ENCODE measurements at regions not wholly inside any gene's neighbourhood (a gene's known extent, or its start where the extent isn't known, plus 50 kb on each side); places are given as distances from the start of the nearest gene placed in this dataset.

DNA sequence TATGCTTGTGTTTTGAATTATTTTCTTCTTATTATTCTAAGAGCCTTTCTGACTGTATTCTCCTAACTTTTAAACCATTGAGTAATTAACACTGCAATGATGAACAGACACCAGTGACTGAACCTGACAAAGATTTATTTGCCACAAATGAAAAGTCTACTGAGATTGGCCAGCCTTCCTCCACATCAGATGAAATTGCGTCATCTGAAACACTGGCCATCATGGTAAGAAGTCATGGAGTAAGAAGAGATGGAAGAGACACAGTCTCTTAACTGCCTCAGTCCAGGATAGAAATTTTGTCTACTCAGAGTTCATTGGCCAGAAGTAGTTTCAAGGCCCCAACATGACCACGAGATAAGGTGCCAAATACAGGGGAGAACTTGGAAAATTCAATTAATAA lies 357.8 kb downstream of the BMPER start (continued):
- TF ChIP-seq ELF4 (CRISPR knock-in tag; IDR thresholded peaks at IDR 0.05; ENCODE audit: low read depth): no peak
- no peak for TF ChIP-seq TEAD1 (CRISPR knock-in tag; IDR thresholded peaks at IDR 0.05)
- no peak for TF ChIP-seq NFE2L1 (CRISPR knock-in tag; IDR thresholded peaks at IDR 0.05)

DNA sequence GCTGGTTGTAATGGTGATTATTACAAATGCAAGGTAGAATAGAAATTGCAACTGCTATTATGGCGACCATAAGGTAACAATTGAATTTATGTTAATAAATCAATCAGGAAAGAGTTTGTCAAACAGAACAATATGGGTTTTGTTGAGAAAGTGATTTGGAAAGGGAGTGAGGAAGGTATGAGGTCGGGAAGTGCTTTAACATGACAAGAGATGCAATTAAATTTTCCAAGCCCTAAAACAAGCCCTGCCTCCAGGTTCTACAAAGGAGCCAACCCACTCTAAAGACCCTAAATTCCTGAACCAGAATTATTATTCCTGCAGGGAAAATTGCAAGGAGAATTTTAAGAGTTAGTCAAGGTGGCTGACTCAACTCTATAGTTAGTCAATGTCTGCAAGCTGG lies 363.7 kb downstream of the BMPER start:
- Mint-ChIP-seq H3K9me3 (peaks cover 8% of the 10 kb centered on the region), H3K27me3 (ENCODE audit: low read depth) (no peaks in the 10 kb centered on the region), H3K36me3 (peaks cover under 1% of the 10 kb centered on the region; the same call in 1 of the 2 replicates), H3K4me1 (peaks cover 32% of the 10 kb centered on the region), H3K4me3 (0 out of 2 replicates have a peak overlapping the region, but pooled peaks have one; percentile 11), H3K27ac (peak overlapping the region; percentile 91)
- ChIA-PET CTCF (no interaction called here), POLR2A (no interaction called here)
- no peak for TF ChIP-seq ZNF138 (CRISPR knock-in tag; conservative IDR thresholded peaks at IDR 0.05)
- TF ChIP-seq, protein P1, sequence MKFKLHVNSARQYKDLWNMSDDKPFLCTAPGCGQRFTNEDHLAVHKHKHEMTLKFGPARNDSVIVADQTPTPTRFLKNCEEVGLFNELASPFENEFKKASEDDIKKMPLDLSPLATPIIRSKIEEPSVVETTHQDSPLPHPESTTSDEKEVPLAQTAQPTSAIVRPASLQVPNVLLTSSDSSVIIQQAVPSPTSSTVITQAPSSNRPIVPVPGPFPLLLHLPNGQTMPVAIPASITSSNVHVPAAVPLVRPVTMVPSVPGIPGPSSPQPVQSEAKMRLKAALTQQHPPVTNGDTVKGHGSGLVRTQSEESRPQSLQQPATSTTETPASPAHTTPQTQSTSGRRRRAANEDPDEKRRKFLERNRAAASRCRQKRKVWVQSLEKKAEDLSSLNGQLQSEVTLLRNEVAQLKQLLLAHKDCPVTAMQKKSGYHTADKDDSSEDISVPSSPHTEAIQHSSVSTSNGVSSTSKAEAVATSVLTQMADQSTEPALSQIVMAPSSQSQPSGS (CRISPR knock-in tag; IDR thresholded peaks at IDR 0.05; ENCODE audit: borderline replicate concordance, low read depth): no peak
- TF ChIP-seq, protein P2, sequence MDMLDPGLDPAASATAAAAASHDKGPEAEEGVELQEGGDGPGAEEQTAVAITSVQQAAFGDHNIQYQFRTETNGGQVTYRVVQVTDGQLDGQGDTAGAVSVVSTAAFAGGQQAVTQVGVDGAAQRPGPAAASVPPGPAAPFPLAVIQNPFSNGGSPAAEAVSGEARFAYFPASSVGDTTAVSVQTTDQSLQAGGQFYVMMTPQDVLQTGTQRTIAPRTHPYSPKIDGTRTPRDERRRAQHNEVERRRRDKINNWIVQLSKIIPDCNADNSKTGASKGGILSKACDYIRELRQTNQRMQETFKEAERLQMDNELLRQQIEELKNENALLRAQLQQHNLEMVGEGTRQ (CRISPR knock-in tag; IDR thresholded peaks at IDR 0.05): no peak
- no peak for TF ChIP-seq MXD4 (CRISPR knock-in tag; IDR thresholded peaks at IDR 0.05; ENCODE audit: borderline replicate concordance)
- no peak for TF ChIP-seq CREM (CRISPR knock-in tag; IDR thresholded peaks at IDR 0.05)
- TF ChIP-seq, protein P3, sequence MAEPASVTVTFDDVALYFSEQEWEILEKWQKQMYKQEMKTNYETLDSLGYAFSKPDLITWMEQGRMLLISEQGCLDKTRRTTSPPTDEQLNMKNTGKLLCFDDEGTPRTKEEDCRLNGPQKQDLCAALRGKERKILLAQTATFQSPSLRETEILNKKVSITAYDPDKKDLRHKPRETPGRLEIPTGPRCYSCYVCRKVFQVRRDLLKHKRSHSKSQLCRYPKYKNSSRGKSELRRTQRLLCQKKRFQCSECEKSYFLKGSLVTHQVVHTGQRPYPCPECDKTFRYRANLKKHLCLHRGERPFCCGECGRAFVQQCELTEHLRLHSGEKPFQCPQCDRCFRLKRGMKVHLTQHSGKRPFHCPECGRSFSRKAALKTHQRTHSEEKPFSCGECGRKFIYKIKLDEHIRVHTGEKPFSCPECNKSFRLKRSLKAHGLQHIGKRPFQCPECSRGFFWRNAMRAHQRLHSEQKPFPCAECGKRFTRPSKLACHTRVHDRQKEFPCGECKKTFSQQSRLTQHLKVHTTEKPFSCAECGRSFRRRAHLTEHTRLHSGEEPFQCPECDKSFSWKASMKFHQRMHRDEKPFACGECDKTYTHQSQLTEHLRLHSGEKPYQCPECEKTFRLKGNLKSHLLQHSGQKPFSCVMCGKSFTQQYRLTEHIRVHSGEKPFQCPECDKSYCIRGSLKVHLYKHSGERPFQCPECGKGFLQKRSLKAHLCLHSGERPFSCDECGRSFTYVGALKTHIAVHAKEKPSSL (CRISPR knock-in tag; conservative IDR thresholded peaks at IDR 0.05): no peak
- TF ChIP-seq TP53 (CRISPR knock-in tag; IDR thresholded peaks at IDR 0.05): no peak
- no peak for TF ChIP-seq GTF2I (CRISPR knock-in tag; conservative IDR thresholded peaks at IDR 0.05)
- TF ChIP-seq, protein P4, sequence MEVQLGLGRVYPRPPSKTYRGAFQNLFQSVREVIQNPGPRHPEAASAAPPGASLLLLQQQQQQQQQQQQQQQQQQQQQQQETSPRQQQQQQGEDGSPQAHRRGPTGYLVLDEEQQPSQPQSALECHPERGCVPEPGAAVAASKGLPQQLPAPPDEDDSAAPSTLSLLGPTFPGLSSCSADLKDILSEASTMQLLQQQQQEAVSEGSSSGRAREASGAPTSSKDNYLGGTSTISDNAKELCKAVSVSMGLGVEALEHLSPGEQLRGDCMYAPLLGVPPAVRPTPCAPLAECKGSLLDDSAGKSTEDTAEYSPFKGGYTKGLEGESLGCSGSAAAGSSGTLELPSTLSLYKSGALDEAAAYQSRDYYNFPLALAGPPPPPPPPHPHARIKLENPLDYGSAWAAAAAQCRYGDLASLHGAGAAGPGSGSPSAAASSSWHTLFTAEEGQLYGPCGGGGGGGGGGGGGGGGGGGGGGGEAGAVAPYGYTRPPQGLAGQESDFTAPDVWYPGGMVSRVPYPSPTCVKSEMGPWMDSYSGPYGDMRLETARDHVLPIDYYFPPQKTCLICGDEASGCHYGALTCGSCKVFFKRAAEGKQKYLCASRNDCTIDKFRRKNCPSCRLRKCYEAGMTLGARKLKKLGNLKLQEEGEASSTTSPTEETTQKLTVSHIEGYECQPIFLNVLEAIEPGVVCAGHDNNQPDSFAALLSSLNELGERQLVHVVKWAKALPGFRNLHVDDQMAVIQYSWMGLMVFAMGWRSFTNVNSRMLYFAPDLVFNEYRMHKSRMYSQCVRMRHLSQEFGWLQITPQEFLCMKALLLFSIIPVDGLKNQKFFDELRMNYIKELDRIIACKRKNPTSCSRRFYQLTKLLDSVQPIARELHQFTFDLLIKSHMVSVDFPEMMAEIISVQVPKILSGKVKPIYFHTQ (CRISPR knock-in tag; IDR thresholded peaks at IDR 0.05): no peak
- TF ChIP-seq PRRX2 (CRISPR knock-in tag; IDR thresholded peaks at IDR 0.05): no peak
- TF ChIP-seq FOXK1 (CRISPR knock-in tag; IDR thresholded peaks at IDR 0.05): no peak
- TF ChIP-seq HMGA2 (CRISPR knock-in tag; IDR thresholded peaks at IDR 0.05): no peak
- ATAC-seq: peak; percentile 82
- no peak for DNase-seq (ENCODE audit: low spot score)

DNA sequence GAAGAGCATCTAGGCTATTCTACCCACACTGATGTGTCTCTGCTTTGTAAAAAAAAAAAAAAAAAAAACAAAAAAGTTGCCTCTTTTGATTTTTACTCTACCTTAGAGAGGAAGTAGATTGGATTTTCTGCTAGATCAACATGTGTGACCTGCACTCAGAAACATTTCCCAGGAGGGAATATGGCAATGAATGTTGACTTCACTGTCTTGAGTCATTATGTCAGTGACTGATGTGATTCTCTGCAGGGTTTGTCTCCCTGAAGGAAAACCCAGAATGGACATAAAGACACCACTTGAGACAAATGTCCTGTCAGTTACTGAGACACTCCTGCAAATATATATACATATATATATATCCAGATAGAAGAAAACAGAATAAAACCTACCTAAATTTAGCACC lies 370.3 kb downstream of the BMPER start:
- H3K27me3 Mint-ChIP-seq (ENCODE audit: low read depth): no peaks in the 10 kb centered on the region
- ATAC-seq: no peak
- TF ChIP-seq, protein P5, sequence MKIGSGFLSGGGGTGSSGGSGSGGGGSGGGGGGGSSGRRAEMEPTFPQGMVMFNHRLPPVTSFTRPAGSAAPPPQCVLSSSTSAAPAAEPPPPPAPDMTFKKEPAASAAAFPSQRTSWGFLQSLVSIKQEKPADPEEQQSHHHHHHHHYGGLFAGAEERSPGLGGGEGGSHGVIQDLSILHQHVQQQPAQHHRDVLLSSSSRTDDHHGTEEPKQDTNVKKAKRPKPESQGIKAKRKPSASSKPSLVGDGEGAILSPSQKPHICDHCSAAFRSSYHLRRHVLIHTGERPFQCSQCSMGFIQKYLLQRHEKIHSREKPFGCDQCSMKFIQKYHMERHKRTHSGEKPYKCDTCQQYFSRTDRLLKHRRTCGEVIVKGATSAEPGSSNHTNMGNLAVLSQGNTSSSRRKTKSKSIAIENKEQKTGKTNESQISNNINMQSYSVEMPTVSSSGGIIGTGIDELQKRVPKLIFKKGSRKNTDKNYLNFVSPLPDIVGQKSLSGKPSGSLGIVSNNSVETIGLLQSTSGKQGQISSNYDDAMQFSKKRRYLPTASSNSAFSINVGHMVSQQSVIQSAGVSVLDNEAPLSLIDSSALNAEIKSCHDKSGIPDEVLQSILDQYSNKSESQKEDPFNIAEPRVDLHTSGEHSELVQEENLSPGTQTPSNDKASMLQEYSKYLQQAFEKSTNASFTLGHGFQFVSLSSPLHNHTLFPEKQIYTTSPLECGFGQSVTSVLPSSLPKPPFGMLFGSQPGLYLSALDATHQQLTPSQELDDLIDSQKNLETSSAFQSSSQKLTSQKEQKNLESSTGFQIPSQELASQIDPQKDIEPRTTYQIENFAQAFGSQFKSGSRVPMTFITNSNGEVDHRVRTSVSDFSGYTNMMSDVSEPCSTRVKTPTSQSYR (CRISPR knock-in tag; IDR thresholded peaks at IDR 0.05): no peak
- TF ChIP-seq, protein P6, sequence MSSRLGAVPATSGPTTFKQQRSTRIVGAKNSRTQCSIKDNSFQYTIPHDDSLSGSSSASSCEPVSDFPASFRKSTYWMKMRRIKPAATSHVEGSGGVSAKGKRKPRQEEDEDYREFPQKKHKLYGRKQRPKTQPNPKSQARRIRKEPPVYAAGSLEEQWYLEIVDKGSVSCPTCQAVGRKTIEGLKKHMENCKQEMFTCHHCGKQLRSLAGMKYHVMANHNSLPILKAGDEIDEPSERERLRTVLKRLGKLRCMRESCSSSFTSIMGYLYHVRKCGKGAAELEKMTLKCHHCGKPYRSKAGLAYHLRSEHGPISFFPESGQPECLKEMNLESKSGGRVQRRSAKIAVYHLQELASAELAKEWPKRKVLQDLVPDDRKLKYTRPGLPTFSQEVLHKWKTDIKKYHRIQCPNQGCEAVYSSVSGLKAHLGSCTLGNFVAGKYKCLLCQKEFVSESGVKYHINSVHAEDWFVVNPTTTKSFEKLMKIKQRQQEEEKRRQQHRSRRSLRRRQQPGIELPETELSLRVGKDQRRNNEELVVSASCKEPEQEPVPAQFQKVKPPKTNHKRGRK (CRISPR knock-in tag; IDR thresholded peaks at IDR 0.05; ENCODE audit: borderline replicate concordance): no peak
- TF ChIP-seq, protein P4 (CRISPR knock-in tag; IDR thresholded peaks at IDR 0.05): no peak
- TF ChIP-seq CBFB (CRISPR knock-in tag; IDR thresholded peaks at IDR 0.05; ENCODE audit: low read depth) (no peak), ZNF263 (CRISPR knock-in tag; IDR thresholded peaks at IDR 0.05; ENCODE audit: low read depth) (no peak), IRF2 (CRISPR knock-in tag; IDR thresholded peaks at IDR 0.05; ENCODE audit: borderline replicate concordance, low read depth) (no peak)

More for the DNA sequence above, 370.3 kb downstream of the BMPER start:
- H3K4me3 Mint-ChIP-seq: no peak overlapping the region
- peaks cover 26% of the 10 kb centered on the region for H3K4me1 Mint-ChIP-seq
- H3K27ac Mint-ChIP-seq: no peak overlapping the region
- ChIA-PET CTCF (no interaction called here), POLR2A (no interaction called here)
- H3K9me3 Mint-ChIP-seq: peaks cover 8% of the 10 kb centered on the region
- no peak for DNase-seq (ENCODE audit: low spot score)
- H3K36me3 Mint-ChIP-seq: no peaks in the 10 kb centered on the region
